Astrocyte (in vitro differentiated cells and primary cell): ENCODE measurements at regions not wholly inside any gene's neighbourhood (a gene's known extent, or its start where the extent isn't known, plus 50 kb on each side); places are given as distances from the start of the nearest gene placed in this dataset.

ENCODE experiments used
- EZH2 ChIP-seq: IDR thresholded peaks from 2 replicates; pipeline ENCODE4 v1.6.1; 2012; ENCODE audit warnings: mild to moderate bottlenecking, low read length, inconsistent platforms; ENCODE audit not compliant: insufficient read depth
- TF ChIP-seq, protein P1 (sequence below): IDR thresholded peaks from 2 replicates; pipeline ENCODE4 v1.5.1; 2011; ENCODE audit warnings: low read depth, mild to moderate bottlenecking, inconsistent platforms, low read length, moderate library complexity; ENCODE audit not compliant: insufficient read depth

GRCh38 chr13:104196611-104197010 is 1130.4 kb upstream of the SLC10A2 start:
- TF ChIP-seq, protein P1, sequence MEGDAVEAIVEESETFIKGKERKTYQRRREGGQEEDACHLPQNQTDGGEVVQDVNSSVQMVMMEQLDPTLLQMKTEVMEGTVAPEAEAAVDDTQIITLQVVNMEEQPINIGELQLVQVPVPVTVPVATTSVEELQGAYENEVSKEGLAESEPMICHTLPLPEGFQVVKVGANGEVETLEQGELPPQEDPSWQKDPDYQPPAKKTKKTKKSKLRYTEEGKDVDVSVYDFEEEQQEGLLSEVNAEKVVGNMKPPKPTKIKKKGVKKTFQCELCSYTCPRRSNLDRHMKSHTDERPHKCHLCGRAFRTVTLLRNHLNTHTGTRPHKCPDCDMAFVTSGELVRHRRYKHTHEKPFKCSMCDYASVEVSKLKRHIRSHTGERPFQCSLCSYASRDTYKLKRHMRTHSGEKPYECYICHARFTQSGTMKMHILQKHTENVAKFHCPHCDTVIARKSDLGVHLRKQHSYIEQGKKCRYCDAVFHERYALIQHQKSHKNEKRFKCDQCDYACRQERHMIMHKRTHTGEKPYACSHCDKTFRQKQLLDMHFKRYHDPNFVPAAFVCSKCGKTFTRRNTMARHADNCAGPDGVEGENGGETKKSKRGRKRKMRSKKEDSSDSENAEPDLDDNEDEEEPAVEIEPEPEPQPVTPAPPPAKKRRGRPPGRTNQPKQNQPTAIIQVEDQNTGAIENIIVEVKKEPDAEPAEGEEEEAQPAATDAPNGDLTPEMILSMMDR = no peak
- TF ChIP-seq EZH2 = no peak
